ENCODE measurements at regions not wholly inside any gene's neighbourhood (a gene's known extent, or its start where the extent isn't known, plus 50 kb on each side); places are given as distances from the start of the nearest gene placed in this dataset.
"Not testable (repeated sequence)": the region's sequence is repeated elsewhere in the genome, so short reads cannot be mapped to it uniquely, and the experiment has no call there.

- DNase-seq (ENCODE audit: low read depth, low spot score), result no peak
- in situ Hi-C loops (cut with HindIII; ENCODE audit: low pct_unique_long_range_greater_than_20kb, low sequenced_read_pairs), result no loop called here
Measured at GRCh38 chr2:36013064-36013463, 342.5 kb upstream of the CRIM1 start.

- in situ Hi-C loops (cut with HindIII; ENCODE audit: low pct_unique_long_range_greater_than_20kb, low sequenced_read_pairs), result no loop called here
- no peak for DNase-seq (ENCODE audit: low read depth, low spot score)
Measured at GRCh38 chr2:36006444-36006843, 349.1 kb upstream of the CRIM1 start.

- no peak for DNase-seq (ENCODE audit: low read depth, low spot score)
- in situ Hi-C loops (cut with HindIII; ENCODE audit: low pct_unique_long_range_greater_than_20kb, low sequenced_read_pairs), result no loop called here
Measured at GRCh38 chr2:36002941-36003340, 352.6 kb upstream of the CRIM1 start.

- in situ Hi-C loops (cut with HindIII; ENCODE audit: low pct_unique_long_range_greater_than_20kb, low sequenced_read_pairs), result no loop called here
- DNase-seq (ENCODE audit: low read depth, low spot score), result no peak
Measured at GRCh38 chr2:35997488-35997887, 358.1 kb upstream of the CRIM1 start.

DNA sequence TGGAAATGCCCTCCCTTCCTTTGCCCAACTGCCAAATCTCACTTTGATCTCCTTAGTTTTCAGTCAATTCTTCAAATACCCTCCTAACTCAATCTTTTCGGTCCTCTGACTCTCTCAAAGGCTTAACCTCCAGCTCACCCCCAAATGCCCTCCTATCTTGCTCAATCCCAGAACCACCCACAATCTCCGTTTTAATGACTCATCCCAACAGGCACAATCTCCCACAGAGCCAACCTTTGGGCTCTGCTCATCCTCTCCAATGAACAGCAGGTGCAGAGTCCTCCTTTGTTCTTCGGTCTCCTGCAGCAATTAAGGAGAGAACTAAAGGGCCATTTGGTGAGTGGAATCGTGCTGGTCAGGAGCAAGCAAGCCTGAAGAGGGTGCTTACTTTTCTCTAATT is 366.1 kb upstream of the CRIM1 start:
- in situ Hi-C loops (cut with HindIII; ENCODE audit: low pct_unique_long_range_greater_than_20kb, low sequenced_read_pairs), result no loop called here
- DNase-seq (ENCODE audit: low read depth, low spot score), result no peak

GRCh38 chr2:35989040-35989439 is 366.5 kb upstream of the CRIM1 start:
- no peak for DNase-seq (ENCODE audit: low read depth, low spot score)
- in situ Hi-C loops (cut with HindIII; ENCODE audit: low pct_unique_long_range_greater_than_20kb, low sequenced_read_pairs), result no loop called here

DNA sequence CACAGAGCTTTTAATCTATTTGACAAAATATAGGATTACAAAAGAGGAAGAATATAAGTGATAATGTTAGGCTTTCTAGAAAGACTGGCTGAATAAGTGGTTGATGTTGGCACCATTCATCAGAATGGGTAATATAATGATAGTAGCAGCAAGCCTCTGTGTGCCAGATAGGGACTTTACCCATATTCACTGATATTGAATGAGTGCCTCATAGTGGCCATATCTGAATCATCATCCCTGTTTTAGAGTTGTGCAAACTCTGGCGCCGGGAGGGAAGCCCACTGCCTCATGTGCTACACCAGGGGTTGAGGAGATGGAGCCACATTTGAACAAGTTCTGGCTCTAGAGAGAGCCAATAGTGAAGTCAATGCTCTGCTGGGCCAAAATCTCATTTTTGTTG is 368.7 kb upstream of the CRIM1 start:
- in situ Hi-C loops (cut with HindIII; ENCODE audit: low pct_unique_long_range_greater_than_20kb, low sequenced_read_pairs), result no loop called here
- no peak for DNase-seq (ENCODE audit: low read depth, low spot score)

GRCh38 chr2:35978218-35978617 is 377.4 kb upstream of the CRIM1 start:
- no peak for DNase-seq (ENCODE audit: low read depth, low spot score)
- in situ Hi-C loops (cut with HindIII; ENCODE audit: low pct_unique_long_range_greater_than_20kb, low sequenced_read_pairs), result no loop called here

DNA sequence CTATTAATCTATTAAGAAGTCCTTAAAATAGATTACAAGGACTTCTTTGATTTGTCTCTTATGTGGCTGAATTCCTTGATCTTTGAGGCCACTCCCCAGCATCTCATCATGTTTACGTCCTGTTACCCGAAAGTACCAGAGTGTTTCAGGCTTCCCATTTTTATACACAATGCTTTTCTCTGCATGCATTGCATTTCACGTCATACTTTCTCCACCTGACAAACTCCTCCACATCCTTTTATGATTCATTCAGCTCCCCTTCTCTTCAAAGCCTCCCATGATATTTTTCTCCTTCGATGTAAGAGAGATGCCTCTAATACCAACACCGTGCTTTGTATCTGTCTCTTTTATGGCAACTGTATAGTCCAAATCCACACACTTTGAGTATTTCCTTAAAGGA is 379.0 kb upstream of the CRIM1 start:
- in situ Hi-C loops (cut with HindIII; ENCODE audit: low pct_unique_long_range_greater_than_20kb, low sequenced_read_pairs), result no loop called here
- DNase-seq (ENCODE audit: low read depth, low spot score), result no peak

GRCh38 chr2:35973737-35974132 is 381.8 kb upstream of the CRIM1 start:
- in situ Hi-C loops (cut with HindIII; ENCODE audit: low pct_unique_long_range_greater_than_20kb, low sequenced_read_pairs), result no loop called here
- DNase-seq (ENCODE audit: low read depth, low spot score), result no peak

- in situ Hi-C loops (cut with HindIII; ENCODE audit: low pct_unique_long_range_greater_than_20kb, low sequenced_read_pairs), result no loop called here
- peak; percentile 57 for DNase-seq (ENCODE audit: low read depth, low spot score)
Measured at GRCh38 chr2:35973132-35973736, 382.3 kb upstream of the CRIM1 start.

GRCh38 chr2:35963824-35964223 is 391.8 kb upstream of the CRIM1 start:
- no peak for DNase-seq (ENCODE audit: low read depth, low spot score)
- in situ Hi-C loops (cut with HindIII; ENCODE audit: low pct_unique_long_range_greater_than_20kb, low sequenced_read_pairs), result no loop called here

GRCh38 chr2:35963357-35963756 is 392.2 kb upstream of the CRIM1 start:
- no peak for DNase-seq (ENCODE audit: low read depth, low spot score)
- in situ Hi-C loops (cut with HindIII; ENCODE audit: low pct_unique_long_range_greater_than_20kb, low sequenced_read_pairs), result no loop called here

DNA sequence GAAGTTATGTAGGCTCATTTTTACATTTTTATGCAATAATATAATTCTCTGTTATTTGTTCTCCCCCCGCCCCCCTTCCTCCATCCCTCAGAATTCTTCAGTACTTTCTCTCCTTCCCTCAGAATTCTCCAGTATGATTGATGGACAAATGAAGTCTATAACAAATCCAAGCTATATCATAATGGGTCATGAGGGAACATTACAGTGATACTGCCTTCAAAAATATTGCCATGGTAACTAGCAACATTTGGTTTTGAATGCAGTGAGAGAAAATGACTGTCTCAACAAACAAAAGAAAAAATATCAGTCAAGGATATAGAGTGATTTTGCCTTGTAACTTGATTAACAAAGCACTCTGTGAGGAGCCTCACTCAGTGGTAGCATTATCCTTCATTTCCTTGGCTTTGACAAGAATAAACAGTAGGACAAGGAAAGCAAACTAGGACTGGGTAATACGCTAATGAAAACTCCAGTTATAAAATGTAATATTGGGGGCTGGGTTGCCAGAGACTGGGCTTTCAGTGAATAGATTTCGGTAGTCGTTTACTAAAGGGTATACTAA is 392.9 kb upstream of the CRIM1 start:
- in situ Hi-C loops (cut with HindIII; ENCODE audit: low pct_unique_long_range_greater_than_20kb, low sequenced_read_pairs), result no loop called here

GRCh38 chr2:35960596-35960995 is 395.0 kb upstream of the CRIM1 start:
- in situ Hi-C loops (cut with HindIII; ENCODE audit: low pct_unique_long_range_greater_than_20kb, low sequenced_read_pairs), result no loop called here
- no peak for DNase-seq (ENCODE audit: low read depth, low spot score)

More for the DNA sequence above, 392.9 kb upstream of the CRIM1 start:
- no peak for DNase-seq (ENCODE audit: low read depth, low spot score)

- in situ Hi-C loops (cut with HindIII; ENCODE audit: low pct_unique_long_range_greater_than_20kb, low sequenced_read_pairs); DNase-seq (ENCODE audit: low read depth, low spot score): not testable (repeated sequence)
Measured at GRCh38 chr2:35957053-35957452, 398.5 kb upstream of the CRIM1 start.

GRCh38 chr2:35946478-35946877 is 409.1 kb upstream of the CRIM1 start:
- DNase-seq (ENCODE audit: low read depth, low spot score), result no peak

DNA sequence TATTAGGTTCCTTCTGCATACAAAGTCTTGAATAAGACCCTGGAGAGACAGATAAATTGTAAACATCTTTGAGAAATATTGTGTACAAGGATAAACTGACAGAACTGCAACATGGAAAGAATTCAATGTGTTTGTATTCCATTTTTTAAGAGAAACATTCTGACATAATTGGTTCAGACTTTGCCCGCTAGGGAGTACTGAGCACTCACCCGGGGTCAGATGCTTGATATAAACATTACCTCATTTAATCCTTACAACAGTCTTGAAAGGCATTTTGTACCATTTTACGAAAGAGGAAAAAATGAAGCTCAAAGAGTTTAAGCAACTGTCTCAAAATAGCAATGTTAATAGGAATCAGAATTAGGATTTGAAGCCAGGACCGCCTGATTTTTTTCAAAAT is 416.7 kb upstream of the CRIM1 start:
- in situ Hi-C loops (cut with HindIII; ENCODE audit: low pct_unique_long_range_greater_than_20kb, low sequenced_read_pairs), result no loop called here

More at GRCh38 chr2:35946478-35946877, 409.1 kb upstream of the CRIM1 start:
- in situ Hi-C loops (cut with HindIII; ENCODE audit: low pct_unique_long_range_greater_than_20kb, low sequenced_read_pairs), result no loop called here

GRCh38 chr2:35933031-35933430 is 422.5 kb upstream of the CRIM1 start:
- in situ Hi-C loops (cut with HindIII; ENCODE audit: low pct_unique_long_range_greater_than_20kb, low sequenced_read_pairs), result no loop called here
- no peak for DNase-seq (ENCODE audit: low read depth, low spot score)

More for the DNA sequence above, 416.7 kb upstream of the CRIM1 start:
- DNase-seq (ENCODE audit: low read depth, low spot score), result no peak
